ENCODE measurements at regions not wholly inside any gene's neighbourhood (a gene's known extent, or its start where the extent isn't known, plus 50 kb on each side); places are given as distances from the start of the nearest gene placed in this dataset.

DNA sequence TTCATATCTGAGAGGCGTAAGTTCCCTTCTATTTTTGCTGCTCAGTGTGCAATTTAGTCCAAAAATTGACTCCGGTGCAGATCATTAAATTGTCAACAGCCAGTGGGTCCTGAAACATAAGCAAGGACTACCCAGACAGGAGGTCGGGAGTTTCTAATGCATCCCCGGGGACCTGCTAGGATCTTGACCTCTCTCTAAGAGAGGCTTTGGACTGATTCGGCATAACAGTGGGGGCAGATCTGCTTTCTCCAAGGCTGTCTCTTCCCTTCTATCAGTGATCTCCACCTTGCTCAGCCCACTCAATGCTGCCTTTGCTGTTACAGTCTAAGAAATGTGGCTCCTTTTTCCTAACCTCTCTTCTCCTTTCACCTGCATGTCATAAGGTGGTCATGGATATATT, 199.1 kb upstream of the NRP1 start:
- H3K27me3 Mint-ChIP-seq (ENCODE audit: low read depth), result no peaks in the 10 kb centered on the region
- H3K4me3 Mint-ChIP-seq, result no peak overlapping the region
- H3K4me1 Mint-ChIP-seq, result peaks cover 4% of the 10 kb centered on the region
- no peak overlapping the region for H3K27ac Mint-ChIP-seq
- peaks cover 14% of the 10 kb centered on the region for H3K9me3 Mint-ChIP-seq
- peaks cover 9% of the 10 kb centered on the region for H3K36me3 Mint-ChIP-seq (ENCODE audit: low read depth)
- no peak for TF ChIP-seq CTCF (IDR thresholded peaks at IDR 0.05; ENCODE audit: unreplicated experiment in 3 of 3)

DNA sequence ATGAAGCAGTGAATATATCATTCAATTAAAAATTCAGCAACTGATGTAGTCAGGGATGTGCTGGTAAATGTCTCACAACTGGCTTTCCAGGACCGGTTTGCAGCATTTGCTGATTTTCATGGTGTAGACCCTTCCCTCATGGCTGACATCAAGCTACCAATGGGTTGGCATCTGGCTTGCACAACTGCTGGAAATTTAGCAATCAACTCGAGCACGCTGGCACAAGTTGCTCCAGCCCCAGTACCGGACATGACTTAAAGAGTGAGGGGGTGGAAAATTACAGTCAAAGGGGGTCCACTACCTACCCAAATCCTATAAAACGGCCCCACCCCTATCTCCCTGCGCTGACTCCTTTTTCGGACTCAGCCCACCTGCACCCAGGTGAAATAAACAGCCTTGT, 198.4 kb upstream of the NRP1 start:
- Mint-ChIP-seq H3K36me3 (ENCODE audit: low read depth) (peaks cover 9% of the 10 kb centered on the region), H3K27me3 (ENCODE audit: low read depth) (no peaks in the 10 kb centered on the region), H3K4me1 (peaks cover 4% of the 10 kb centered on the region), H3K9me3 (peaks cover 18% of the 10 kb centered on the region), H3K27ac (no peak overlapping the region), H3K4me3 (no peak overlapping the region)
- TF ChIP-seq CTCF (IDR thresholded peaks at IDR 0.05; ENCODE audit: unreplicated experiment in 3 of 3), result no peak

DNA sequence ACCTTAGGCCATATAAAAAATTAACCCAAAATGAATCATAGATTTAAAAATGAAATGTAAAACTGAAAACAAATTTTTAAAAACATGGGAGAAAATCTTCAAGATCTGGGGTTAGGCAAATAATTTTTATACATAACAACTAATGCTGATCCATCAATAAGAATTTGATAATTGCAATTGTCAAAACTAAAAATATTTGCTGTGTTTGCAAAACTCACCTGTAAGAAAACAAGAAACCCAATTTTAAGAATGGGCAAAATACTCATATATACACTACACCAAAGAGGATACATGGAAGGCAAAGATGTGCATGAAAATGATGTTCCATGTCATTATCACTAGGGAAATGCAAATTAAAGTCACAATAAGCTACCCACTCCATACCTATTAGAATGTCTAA, 194.8 kb upstream of the NRP1 start:
- Mint-ChIP-seq H3K36me3 (ENCODE audit: low read depth) (peaks cover 9% of the 10 kb centered on the region), H3K27me3 (ENCODE audit: low read depth) (no peaks in the 10 kb centered on the region), H3K4me1 (no peaks in the 10 kb centered on the region), H3K4me3 (no peak overlapping the region), H3K27ac (no peak overlapping the region), H3K9me3 (peaks cover 21% of the 10 kb centered on the region)
- TF ChIP-seq CTCF (IDR thresholded peaks at IDR 0.05; ENCODE audit: unreplicated experiment in 3 of 3), result no peak

DNA sequence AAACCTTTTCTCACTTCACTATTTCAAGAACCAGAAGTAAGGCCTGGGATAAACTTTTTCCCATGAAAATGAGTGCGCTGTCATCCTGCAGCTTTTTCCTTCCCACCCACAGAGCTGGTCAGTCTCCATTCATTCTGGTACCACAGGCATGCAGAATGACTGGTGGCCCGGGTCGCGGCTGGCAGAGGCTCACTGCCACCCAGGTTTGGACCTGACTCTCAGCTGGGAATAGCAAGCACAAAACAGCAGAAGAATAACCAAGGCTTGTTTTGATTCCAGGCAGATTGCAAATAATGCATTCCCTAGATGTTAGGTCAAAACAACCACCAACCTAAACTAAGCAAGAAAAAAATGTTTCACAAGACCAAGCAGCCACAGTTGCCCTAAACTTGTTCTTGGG, 190.5 kb upstream of the NRP1 start:
- Mint-ChIP-seq H3K36me3 (ENCODE audit: low read depth) (peaks cover 7% of the 10 kb centered on the region), H3K4me1 (peaks cover 23% of the 10 kb centered on the region), H3K9me3 (peaks cover 20% of the 10 kb centered on the region), H3K4me3 (no peak overlapping the region), H3K27ac (no peak overlapping the region), H3K27me3 (ENCODE audit: low read depth) (peaks cover 10% of the 10 kb centered on the region)
- no peak for TF ChIP-seq CTCF (IDR thresholded peaks at IDR 0.05; ENCODE audit: unreplicated experiment in 3 of 3)

GRCh38 chr10:33524041-33524440, 189.6 kb upstream of the NRP1 start:
- Mint-ChIP-seq H3K9me3 (peaks cover 11% of the 10 kb centered on the region), H3K27ac (no peak overlapping the region), H3K36me3 (ENCODE audit: low read depth) (no peaks in the 10 kb centered on the region), H3K4me3 (no peak overlapping the region), H3K27me3 (ENCODE audit: low read depth) (peaks cover 10% of the 10 kb centered on the region), H3K4me1 (peaks cover 29% of the 10 kb centered on the region)
- no peak for TF ChIP-seq CTCF (IDR thresholded peaks at IDR 0.05; ENCODE audit: unreplicated experiment in 3 of 3)

DNA sequence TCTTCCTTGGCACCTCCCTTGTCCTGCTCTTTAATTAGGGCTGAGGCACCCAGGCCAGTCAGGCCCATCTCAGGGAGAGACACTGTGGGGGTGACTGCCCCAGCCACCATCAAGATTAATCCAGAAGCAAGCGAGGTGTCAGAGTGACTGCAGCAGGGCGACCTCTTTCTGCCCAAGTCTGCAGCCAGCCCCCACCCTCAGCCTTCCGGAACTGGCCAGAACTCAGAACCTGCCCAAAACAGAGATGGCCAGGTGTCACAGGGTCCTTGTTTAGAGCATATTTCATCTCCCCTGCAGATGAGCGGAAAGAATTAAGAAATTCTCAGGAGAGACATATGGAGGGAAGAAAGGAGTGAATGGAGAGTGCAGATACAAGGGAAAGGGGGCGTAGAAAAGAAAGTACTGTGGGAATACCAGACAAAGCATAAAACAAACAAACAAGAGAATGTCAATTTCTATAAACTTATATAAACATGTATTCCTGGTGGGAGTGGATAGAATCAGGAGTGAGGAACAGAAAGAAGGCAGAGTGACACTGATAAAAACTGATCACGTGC, 188.8 kb upstream of the NRP1 start:
- Mint-ChIP-seq H3K27ac (no peak overlapping the region), H3K27me3 (ENCODE audit: low read depth) (peaks cover 10% of the 10 kb centered on the region), H3K36me3 (ENCODE audit: low read depth) (peaks cover 3% of the 10 kb centered on the region), H3K9me3 (peaks cover 10% of the 10 kb centered on the region), H3K4me1 (peaks cover 35% of the 10 kb centered on the region), H3K4me3 (no peak overlapping the region)
- TF ChIP-seq CTCF (IDR thresholded peaks at IDR 0.05; ENCODE audit: unreplicated experiment in 3 of 3), result no peak

Data from nephron (organoid).